OCI-LY1 (cell line): ENCODE measurements at regions not wholly inside any gene's neighbourhood (a gene's known extent, or its start where the extent isn't known, plus 50 kb on each side); places are given as distances from the start of the nearest gene placed in this dataset.

Source experiments
- H2AFZ ChIP-seq: fragments of 200-600 bp; sonication (generic), shearing (Covaris generic); 2 replicates; pipeline ENCODE4 v1.6.0; 2014; ENCODE audit warnings: antibody characterized with exemption, mild to moderate bottlenecking, low read length
- H3F3A ChIP-seq: fragments of 200-600 bp; sonication (generic), shearing (Covaris generic); 2 replicates; pipeline ENCODE4 v1.6.0; 2014; ENCODE audit warnings: mild to moderate bottlenecking, antibody characterized with exemption, low read length, moderate library complexity; ENCODE audit not compliant: insufficient read depth
- H3K27ac ChIP-seq: fragments of 200-600 bp; sonication (generic); 2 replicates; pipeline ENCODE4 v1.5.1; 2014; ENCODE audit warnings: low read length, mixed run types, mild to moderate bottlenecking, low read depth; ENCODE audit not compliant: poor library complexity, severe bottlenecking
- H3K27me3 ChIP-seq: fragments of 200-600 bp; sonication (generic); 2 replicates; pipeline ENCODE4 v1.6.0; 2014; ENCODE audit warnings: antibody characterized with exemption, mild to moderate bottlenecking, low read length, moderate library complexity; ENCODE audit not compliant: insufficient read depth
- H3K36me3 ChIP-seq: fragments of 200-600 bp; sonication (generic); 2 replicates; pipeline ENCODE4 v1.6.1; 2014; ENCODE audit warnings: mild to moderate bottlenecking, antibody characterized with exemption, low read length, moderate library complexity, mixed read lengths; ENCODE audit not compliant: insufficient read depth
- H3K4me1 ChIP-seq: fragments of 200-600 bp; sonication (generic); 2 replicates; pipeline ENCODE4 v1.5.1; 2014; ENCODE audit warnings: mild to moderate bottlenecking, low read length, moderate library complexity; ENCODE audit not compliant: insufficient read depth, severe bottlenecking
- H3K4me2 ChIP-seq: fragments of 200-600 bp; sonication (generic), shearing (Covaris generic); 2 replicates; pipeline ENCODE4 v1.6.1; 2014; ENCODE audit warnings: low read length
- H3K4me3 ChIP-seq: fragments of 200-600 bp; sonication (generic); 2 replicates; pipeline ENCODE4 v1.5.1; 2014; ENCODE audit warnings: low read length, low read depth, mild to moderate bottlenecking, mixed read lengths; ENCODE audit not compliant: poor library complexity, severe bottlenecking
- H3K79me2 ChIP-seq: fragments of 200-600 bp; shearing (Covaris generic); 2 replicates; pipeline ENCODE4 v1.6.1; 2016; ENCODE audit warnings: mixed run types, low read length, mixed read lengths; ENCODE audit not compliant: insufficient read depth
- H3K9ac ChIP-seq: fragments of 200-600 bp; sonication (generic), shearing (Covaris generic); 2 replicates; pipeline ENCODE4 v1.6.1; 2014; ENCODE audit warnings: mild to moderate bottlenecking, low read length, mixed read lengths
- H3K9me2 ChIP-seq: fragments of 200-600 bp; sonication (generic), shearing (Covaris generic); 2 replicates; pipeline ENCODE4 v1.6.1; 2014; ENCODE audit warnings: low read depth, mild to moderate bottlenecking, low read length, mixed read lengths
- H3K9me3 ChIP-seq: fragments of 200-600 bp; shearing (Covaris generic); 2 replicates; pipeline ENCODE4 v1.6.1; 2014; ENCODE audit warnings: low read length, mixed read lengths
- H4K20me1 ChIP-seq: fragments of 200-600 bp; sonication (generic), shearing (Covaris generic); 2 replicates; pipeline ENCODE4 v1.6.0; 2016; ENCODE audit warnings: mild to moderate bottlenecking, low read length; ENCODE audit not compliant: insufficient read depth
- EZH2 ChIP-seq: fragments of 200-600 bp; sonication (generic), shearing (Covaris generic); IDR thresholded peaks from 2 replicates; pipeline ENCODE4 v1.8.0; 2017; ENCODE audit warnings: borderline replicate concordance, mixed run types, mild to moderate bottlenecking, antibody characterized with exemption, low read length, moderate library complexity, mixed read lengths
- TF ChIP-seq, protein P1 (sequence below): fragments of 200-600 bp; sonication (generic), shearing (Covaris generic); IDR thresholded peaks from 2 replicates; pipeline ENCODE4 v1.5.1; 2017; ENCODE audit warnings: mild to moderate bottlenecking, antibody characterized with exemption, low read length, moderate library complexity, mixed read lengths

DNA sequence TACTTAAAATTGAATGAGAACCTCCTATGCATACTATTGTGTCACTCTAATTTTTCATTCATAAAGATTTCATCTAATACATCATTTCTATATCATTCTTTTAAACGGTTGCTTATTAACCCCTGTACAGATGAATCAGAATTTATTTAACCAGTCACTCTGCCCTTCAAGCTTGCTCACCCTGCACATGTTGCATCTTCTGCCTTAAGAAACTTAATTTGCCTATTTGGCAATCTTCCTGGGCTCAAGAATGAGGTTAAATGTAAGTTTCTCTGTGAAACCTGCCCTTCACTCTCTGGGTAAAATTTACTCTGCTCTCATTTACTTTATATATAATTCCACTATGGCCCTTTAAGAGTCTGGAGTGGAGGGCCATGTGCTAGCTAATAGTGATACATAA, 434.7 kb upstream of the ZNF608 start:
- H3K79me2 ChIP-seq: no peaks in the 10 kb centered on the region
- no peak overlapping the region for H3K4me2 ChIP-seq
- peaks cover 5% of the 10 kb centered on the region; the same call in 1 of the 2 replicates for H3K9me3 ChIP-seq
- H3K4me3 ChIP-seq: no peak overlapping the region
- TF ChIP-seq EZH2: no peak
- TF ChIP-seq, protein P1, sequence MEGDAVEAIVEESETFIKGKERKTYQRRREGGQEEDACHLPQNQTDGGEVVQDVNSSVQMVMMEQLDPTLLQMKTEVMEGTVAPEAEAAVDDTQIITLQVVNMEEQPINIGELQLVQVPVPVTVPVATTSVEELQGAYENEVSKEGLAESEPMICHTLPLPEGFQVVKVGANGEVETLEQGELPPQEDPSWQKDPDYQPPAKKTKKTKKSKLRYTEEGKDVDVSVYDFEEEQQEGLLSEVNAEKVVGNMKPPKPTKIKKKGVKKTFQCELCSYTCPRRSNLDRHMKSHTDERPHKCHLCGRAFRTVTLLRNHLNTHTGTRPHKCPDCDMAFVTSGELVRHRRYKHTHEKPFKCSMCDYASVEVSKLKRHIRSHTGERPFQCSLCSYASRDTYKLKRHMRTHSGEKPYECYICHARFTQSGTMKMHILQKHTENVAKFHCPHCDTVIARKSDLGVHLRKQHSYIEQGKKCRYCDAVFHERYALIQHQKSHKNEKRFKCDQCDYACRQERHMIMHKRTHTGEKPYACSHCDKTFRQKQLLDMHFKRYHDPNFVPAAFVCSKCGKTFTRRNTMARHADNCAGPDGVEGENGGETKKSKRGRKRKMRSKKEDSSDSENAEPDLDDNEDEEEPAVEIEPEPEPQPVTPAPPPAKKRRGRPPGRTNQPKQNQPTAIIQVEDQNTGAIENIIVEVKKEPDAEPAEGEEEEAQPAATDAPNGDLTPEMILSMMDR: no peak
- H3K27ac ChIP-seq: no peak overlapping the region
- H4K20me1 ChIP-seq: no peaks in the 10 kb centered on the region
- no peaks in the 10 kb centered on the region for H3K9me2 ChIP-seq
- no peak overlapping the region for H2AFZ ChIP-seq
- H3K9ac ChIP-seq: no peak overlapping the region
- H3K27me3 ChIP-seq: no peaks in the 10 kb centered on the region
- H3F3A ChIP-seq: no peaks in the 10 kb centered on the region
- no peaks in the 10 kb centered on the region for H3K36me3 ChIP-seq
- no peaks in the 10 kb centered on the region for H3K4me1 ChIP-seq

DNA sequence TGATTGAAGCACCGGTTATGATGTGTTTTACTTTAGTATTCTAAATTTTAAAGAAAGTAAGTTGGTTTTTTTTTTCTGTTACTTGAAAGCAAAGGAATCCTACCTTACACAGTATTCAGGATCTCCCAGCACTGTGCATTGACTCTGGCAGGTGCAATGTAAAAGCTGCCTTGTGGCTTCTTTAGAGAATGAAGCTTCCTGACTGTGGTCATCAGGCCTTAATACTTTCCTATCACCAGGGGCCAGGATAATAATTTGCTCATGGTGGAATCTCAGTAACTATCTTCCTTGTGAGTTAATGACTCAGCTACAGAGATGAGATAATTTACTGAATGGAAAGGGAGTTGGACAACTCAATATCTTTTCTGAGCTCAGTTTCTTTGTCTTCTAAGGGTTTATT, 435.5 kb upstream of the ZNF608 start:
- no peaks in the 10 kb centered on the region for H3K36me3 ChIP-seq
- no peak overlapping the region for H2AFZ ChIP-seq
- TF ChIP-seq EZH2: no peak
- TF ChIP-seq, protein P1: no peak
- peaks cover 5% of the 10 kb centered on the region; the same call in 1 of the 2 replicates for H3K9me3 ChIP-seq
- H3K79me2 ChIP-seq: no peaks in the 10 kb centered on the region
- no peaks in the 10 kb centered on the region for H3F3A ChIP-seq
- no peak overlapping the region for H3K9ac ChIP-seq
- H3K27me3 ChIP-seq: no peaks in the 10 kb centered on the region
- no peaks in the 10 kb centered on the region for H4K20me1 ChIP-seq
- H3K4me1 ChIP-seq: no peaks in the 10 kb centered on the region
- H3K9me2 ChIP-seq: no peaks in the 10 kb centered on the region
- H3K27ac ChIP-seq: no peak overlapping the region
- H3K4me3 ChIP-seq: no peak overlapping the region
- no peak overlapping the region for H3K4me2 ChIP-seq

DNA sequence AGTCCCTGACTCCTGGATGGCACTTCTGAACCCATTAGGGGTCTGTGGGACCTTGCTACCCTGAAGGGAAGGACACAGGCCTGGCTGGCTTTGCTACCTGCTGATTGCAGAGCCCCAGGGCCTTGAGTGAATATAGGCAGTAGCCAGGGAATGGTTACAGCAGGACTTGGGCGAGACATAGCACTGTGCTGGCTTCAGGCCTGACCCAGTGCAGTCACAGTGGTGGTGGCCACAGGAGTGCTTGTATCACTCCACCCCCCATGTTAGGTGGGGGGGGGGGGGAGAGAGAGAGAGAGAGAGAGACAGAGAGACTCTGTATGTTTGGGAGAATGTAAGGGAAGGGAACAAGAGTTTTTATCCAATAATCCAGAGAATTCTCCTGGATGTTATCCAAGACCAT, 439.3 kb upstream of the ZNF608 start:
- H3K36me3 ChIP-seq: no peaks in the 10 kb centered on the region
- H3K4me3 ChIP-seq: no peak overlapping the region
- H3K9ac ChIP-seq: no peak overlapping the region
- H2AFZ ChIP-seq: no peak overlapping the region
- no peaks in the 10 kb centered on the region for H3K9me2 ChIP-seq
- H3K9me3 ChIP-seq: no peaks in the 10 kb centered on the region
- no peaks in the 10 kb centered on the region for H4K20me1 ChIP-seq
- TF ChIP-seq, protein P1: no peak
- TF ChIP-seq EZH2: no peak
- no peaks in the 10 kb centered on the region for H3K79me2 ChIP-seq
- H3K4me2 ChIP-seq: no peak overlapping the region
- H3K4me1 ChIP-seq: peaks cover 35% of the 10 kb centered on the region
- no peaks in the 10 kb centered on the region for H3K27me3 ChIP-seq
- H3F3A ChIP-seq: no peaks in the 10 kb centered on the region
- no peak overlapping the region for H3K27ac ChIP-seq
